Stomach (tissue), 4 donors: ENCODE measurements at regions not wholly inside any gene's neighbourhood (a gene's known extent, or its start where the extent isn't known, plus 50 kb on each side); places are given as distances from the start of the nearest gene placed in this dataset.

Experiments used
- CTCF ChIP-seq, 7 experiments: fragments of 450-650 bp in 4 of 7; fragments of 200-600 bp in 3 of 7; sonication (generic) in 3 of 7; IDR thresholded peaks; one replicate each; pipeline ENCODE4 v1.5.1; 2016 to 2019; ENCODE audit warnings: antibody characterized with exemption in 7 of 7, control low read depth in 2 of 7, mild to moderate bottlenecking in 1 of 7
- EP300 ChIP-seq: sonication (generic); formaldehyde crosslinking; IDR thresholded peaks from one replicate; pipeline ENCODE4 v1.6.1; 2017; ENCODE audit warnings: antibody characterized with exemption
- POLR2A ChIP-seq, 4 donors: fragments of 450-650 bp; IDR thresholded peaks; one replicate each; pipeline ENCODE4 v1.6.1; 2016; ENCODE audit warnings: antibody characterized with exemption in 4 of 4, control low read depth in 2 of 4, mild to moderate bottlenecking in 1 of 4, moderate library complexity in 1 of 4
- POLR2AphosphoS5 ChIP-seq, 3 donors: sonication (generic); formaldehyde crosslinking; IDR thresholded peaks; one replicate each; pipeline ENCODE4 v1.6.1; 2016; ENCODE audit warnings: antibody characterized with exemption in 3 of 3

- no peak for TF ChIP-seq POLR2A (IDR thresholded peaks at IDR 0.05)
- TF ChIP-seq CTCF (IDR thresholded peaks at IDR 0.05), result no peak
- TF ChIP-seq POLR2AphosphoS5 (IDR thresholded peaks at IDR 0.05), result no peak
- no peak for TF ChIP-seq EP300
These were observed 58.2 kb upstream of the ALG10B start for GRCh38 chr12:38258411-38258810.
